ENCODE measurements at regions not wholly inside any gene's neighbourhood (a gene's known extent, or its start where the extent isn't known, plus 50 kb on each side); places are given as distances from the start of the nearest gene placed in this dataset.
"Not testable (repeated sequence)": the region's sequence is repeated elsewhere in the genome, so short reads cannot be mapped to it uniquely, and the experiment has no call there.

DNA sequence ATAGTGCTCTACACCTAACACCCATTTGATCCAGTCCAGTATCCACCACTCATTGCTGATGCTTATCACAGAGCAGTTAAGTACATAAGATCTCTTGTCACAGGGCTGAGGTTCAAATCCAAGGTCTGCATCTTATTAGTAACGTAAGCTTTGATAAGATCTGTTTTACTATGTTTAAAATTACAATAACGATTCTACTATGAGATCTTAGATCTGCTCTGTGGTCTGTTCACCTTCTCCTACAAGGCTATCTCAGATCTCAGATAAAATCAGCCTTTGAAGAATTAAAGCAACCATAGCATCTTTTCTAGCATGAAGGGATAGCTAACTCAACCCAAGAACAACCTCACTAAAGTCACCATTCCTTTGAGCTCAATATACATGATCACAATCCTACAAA lies 431.0 kb upstream of the RORB start:
- intact Hi-C loops (cut with DNase I) = no loop called here
- Histone ChIP-seq H3K27me3 (ENCODE audit: control insufficient read depth, insufficient read depth) (no peaks in the 10 kb centered on the region), H3K4me1 (ENCODE audit: control insufficient read depth, insufficient read depth, low read length) (no peaks in the 10 kb centered on the region), H3K9me3 (ENCODE audit: control insufficient read depth, low read length) (no peaks in the 10 kb centered on the region), H3K4me3 (ENCODE audit: low read length) (no peak overlapping the region), H3K27ac (ENCODE audit: low read length) (no peak overlapping the region)
- DNase-seq (no peak), ATAC-seq (no peak)
- 61% methylated on average over 2 of the region's 2 CpGs for whole genome bisulfite sequencing

DNA sequence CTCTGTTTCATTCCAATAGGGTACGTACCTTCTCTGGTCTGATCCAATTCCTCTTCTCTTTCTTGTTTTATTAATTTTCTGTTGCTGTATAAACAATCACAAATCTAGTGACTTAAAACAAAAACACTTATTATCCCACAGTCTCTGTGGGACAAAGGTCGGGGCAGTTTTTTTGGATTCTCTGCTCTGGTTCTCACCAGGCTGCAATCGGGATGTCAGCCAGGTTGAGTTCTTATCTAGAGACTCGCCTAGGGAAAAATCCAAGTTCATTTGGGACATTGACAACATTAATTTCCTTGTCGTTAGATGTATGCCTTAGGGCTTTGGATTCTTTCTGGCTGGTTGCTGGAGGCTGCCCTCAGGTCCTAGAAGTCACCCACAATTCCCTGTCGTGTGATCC lies 430.5 kb upstream of the RORB start:
- ATAC-seq = no peak
- no peaks in the 10 kb centered on the region for H3K9me3 ChIP-seq (ENCODE audit: control insufficient read depth, low read length)
- intact Hi-C loops (cut with DNase I) = no loop called here
- H3K27ac ChIP-seq (ENCODE audit: low read length) = no peak overlapping the region
- WGBS = 46% methylated on average over 6 of the region's 6 CpGs
- no peaks in the 10 kb centered on the region for H3K4me1 ChIP-seq (ENCODE audit: control insufficient read depth, insufficient read depth, low read length)
- H3K4me3 ChIP-seq (ENCODE audit: low read length) = no peak overlapping the region
- DNase-seq = no peak
- H3K27me3 ChIP-seq (ENCODE audit: control insufficient read depth, insufficient read depth) = no peaks in the 10 kb centered on the region

DNA sequence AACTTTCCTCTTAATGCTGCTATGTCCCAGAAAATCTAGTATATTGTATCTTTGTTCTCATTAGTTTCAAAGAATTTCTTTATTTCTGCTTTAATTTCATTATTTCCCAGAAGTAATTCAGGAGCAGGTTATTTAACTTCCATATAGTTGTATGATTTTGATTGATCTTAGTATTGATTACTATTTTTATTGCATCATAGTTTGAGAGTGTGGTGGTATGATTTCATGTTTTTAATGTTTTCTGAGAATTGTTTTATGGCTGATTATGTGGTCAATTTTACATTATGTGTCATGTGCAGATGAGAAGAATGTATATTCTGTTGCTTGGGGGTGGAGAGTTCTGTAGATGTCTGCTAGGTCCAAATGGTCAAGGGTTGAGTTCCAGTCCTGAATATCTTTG lies 425.6 kb upstream of the RORB start:
- Histone ChIP-seq H3K4me3 (ENCODE audit: low read length) (no peak overlapping the region), H3K9me3 (ENCODE audit: control insufficient read depth, low read length) (no peaks in the 10 kb centered on the region), H3K27ac (ENCODE audit: low read length) (no peak overlapping the region), H3K4me1 (ENCODE audit: control insufficient read depth, insufficient read depth, low read length) (no peaks in the 10 kb centered on the region), H3K27me3 (ENCODE audit: control insufficient read depth, insufficient read depth) (no peaks in the 10 kb centered on the region)
- ATAC-seq (no peak), DNase-seq (no peak)
- intact Hi-C loops (cut with DNase I) = no loop called here

DNA sequence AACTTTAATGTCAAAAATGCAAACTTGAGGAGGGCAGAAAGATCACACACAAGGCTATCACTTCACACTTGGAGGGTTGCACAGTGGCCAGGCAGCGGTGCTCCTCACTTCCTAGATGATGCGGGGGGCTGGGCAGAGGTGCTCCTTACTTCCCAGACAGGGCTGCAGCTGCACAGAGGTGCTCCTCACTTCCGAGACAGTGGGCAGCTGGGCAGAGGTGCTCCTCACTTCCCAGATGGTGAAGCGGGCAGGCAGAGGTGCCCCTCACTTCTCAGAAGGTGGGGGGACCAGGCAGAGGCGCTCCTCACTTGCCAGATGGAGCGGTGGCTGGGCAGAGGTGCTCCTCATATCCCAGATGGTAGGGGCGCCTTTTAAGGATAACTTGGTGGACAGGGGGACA lies 423.2 kb upstream of the RORB start:
- H3K27me3 ChIP-seq (ENCODE audit: control insufficient read depth, insufficient read depth) = no peaks in the 10 kb centered on the region
- intact Hi-C loops (cut with DNase I) = no loop called here
- H3K4me3 ChIP-seq (ENCODE audit: low read length) = no peak overlapping the region
- no peak overlapping the region for H3K27ac ChIP-seq (ENCODE audit: low read length)
- WGBS = 85% methylated on average over 7 of the region's 7 CpGs
- DNase-seq (no peak), ATAC-seq (no peak)
- no peaks in the 10 kb centered on the region for H3K9me3 ChIP-seq (ENCODE audit: control insufficient read depth, low read length)
- no peaks in the 10 kb centered on the region for H3K4me1 ChIP-seq (ENCODE audit: control insufficient read depth, insufficient read depth, low read length)

DNA sequence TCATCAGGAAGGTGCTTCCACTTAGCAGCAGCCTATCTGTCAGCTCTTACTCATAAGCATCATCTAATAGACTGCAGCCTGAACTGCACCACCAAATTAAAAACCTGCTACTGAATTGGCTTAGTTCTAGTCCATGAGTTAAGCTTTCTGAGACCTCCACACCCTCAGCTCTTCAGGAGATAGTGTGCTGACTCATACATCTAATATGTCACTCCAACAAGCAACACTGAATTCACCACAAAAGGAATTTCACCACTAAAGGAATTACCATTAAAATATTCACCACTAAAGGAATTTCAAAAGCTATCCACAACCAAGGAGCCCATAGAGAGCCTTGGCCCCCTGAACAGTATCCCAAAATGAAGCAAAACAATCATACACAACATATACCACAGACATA lies 418.5 kb upstream of the RORB start:
- Histone ChIP-seq H3K4me1 (ENCODE audit: control insufficient read depth, insufficient read depth, low read length) (no peaks in the 10 kb centered on the region), H3K4me3 (ENCODE audit: low read length) (no peak overlapping the region), H3K9me3 (ENCODE audit: control insufficient read depth, low read length) (no peaks in the 10 kb centered on the region), H3K27ac (ENCODE audit: low read length) (no peak overlapping the region), H3K27me3 (ENCODE audit: control insufficient read depth, insufficient read depth) (no peaks in the 10 kb centered on the region)
- DNase-seq (no peak), ATAC-seq (no peak)
- intact Hi-C loops (cut with DNase I) = no loop called here

DNA sequence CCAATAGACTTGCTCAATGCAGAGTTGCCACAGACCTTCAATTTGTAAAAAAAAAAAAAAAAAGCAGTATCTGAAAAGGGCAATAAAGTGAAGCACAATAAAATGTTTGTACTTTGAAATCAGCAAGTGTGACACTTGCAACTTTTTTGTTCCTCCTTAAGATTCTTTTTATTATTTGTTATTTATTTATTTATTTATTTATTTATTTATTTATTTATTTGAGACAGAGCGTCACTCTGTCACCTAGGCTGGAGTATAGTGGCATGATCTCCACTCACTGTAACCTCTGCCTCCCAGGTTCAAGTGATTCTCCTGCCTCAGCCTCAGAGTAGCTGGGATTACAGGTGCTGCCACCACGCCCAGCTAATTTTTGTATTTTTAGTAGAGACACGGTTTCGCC lies 416.5 kb upstream of the RORB start:
- H3K4me1 ChIP-seq (ENCODE audit: control insufficient read depth, insufficient read depth, low read length); H3K27ac ChIP-seq (ENCODE audit: low read length); ATAC-seq; H3K27me3 ChIP-seq (ENCODE audit: control insufficient read depth, insufficient read depth); intact Hi-C loops (cut with DNase I); H3K4me3 ChIP-seq (ENCODE audit: low read length); H3K9me3 ChIP-seq (ENCODE audit: control insufficient read depth, low read length); DNase-seq: not testable (repeated sequence)
- WGBS = 91% methylated on average over 4 of the region's 4 CpGs

GRCh38 chr9:74083681-74084433 lies 413.3 kb upstream of the RORB start:
- Histone ChIP-seq H3K9me3 (ENCODE audit: control insufficient read depth, low read length) (no peaks in the 10 kb centered on the region), H3K27ac (ENCODE audit: low read length) (no peak overlapping the region), H3K27me3 (ENCODE audit: control insufficient read depth, insufficient read depth) (no peaks in the 10 kb centered on the region), H3K4me1 (ENCODE audit: control insufficient read depth, insufficient read depth, low read length) (no peaks in the 10 kb centered on the region), H3K4me3 (ENCODE audit: low read length) (no peak overlapping the region)
- intact Hi-C loops (cut with DNase I) = no loop called here
- WGBS = 87% methylated on average over 2 of the region's 2 CpGs
- ATAC-seq (no peak), DNase-seq (no peak)

DNA sequence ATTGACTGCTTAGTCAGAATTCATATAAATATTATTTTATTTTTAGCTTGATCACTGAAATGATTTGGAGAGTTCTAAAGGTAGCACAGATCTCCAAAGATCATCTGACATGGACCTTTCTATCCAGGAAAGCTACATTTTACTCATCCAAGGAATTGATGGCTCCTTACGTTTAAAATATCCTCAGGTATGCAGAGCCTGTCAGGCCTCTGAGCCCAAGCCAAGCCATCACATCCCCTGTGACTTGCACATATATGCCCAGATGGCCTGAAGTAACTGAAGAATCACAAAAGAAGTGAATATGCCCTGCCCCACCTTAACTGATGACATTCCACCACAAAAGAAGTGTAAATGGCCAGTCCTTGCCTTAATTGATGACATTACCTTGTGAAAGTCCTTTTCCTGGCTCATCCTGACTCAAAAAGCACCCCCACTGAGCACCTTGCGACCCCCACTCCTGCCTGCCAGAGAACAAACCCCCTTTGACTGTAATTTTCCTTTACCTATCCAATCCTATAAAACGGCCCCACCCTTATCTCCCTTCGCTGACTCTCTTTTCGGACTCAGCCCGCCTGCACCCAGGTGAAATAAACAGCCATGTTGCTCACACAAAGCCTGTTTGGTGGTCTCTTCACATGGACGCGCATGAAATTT lies 411.6 kb upstream of the RORB start:
- H3K27me3 ChIP-seq (ENCODE audit: control insufficient read depth, insufficient read depth); ATAC-seq; H3K27ac ChIP-seq (ENCODE audit: low read length); H3K9me3 ChIP-seq (ENCODE audit: control insufficient read depth, low read length); H3K4me1 ChIP-seq (ENCODE audit: control insufficient read depth, insufficient read depth, low read length); DNase-seq; H3K4me3 ChIP-seq (ENCODE audit: low read length); intact Hi-C loops (cut with DNase I): not testable (repeated sequence)
- 87% methylated on average over 8 of the region's 8 CpGs for WGBS

- H3K9me3 ChIP-seq (ENCODE audit: control insufficient read depth, low read length); H3K4me1 ChIP-seq (ENCODE audit: control insufficient read depth, insufficient read depth, low read length); intact Hi-C loops (cut with DNase I); ATAC-seq; H3K27ac ChIP-seq (ENCODE audit: low read length); H3K27me3 ChIP-seq (ENCODE audit: control insufficient read depth, insufficient read depth); H3K4me3 ChIP-seq (ENCODE audit: low read length); DNase-seq: not testable (repeated sequence)
- WGBS = 88% methylated on average over 3 of the region's 3 CpGs
These were observed 406.2 kb upstream of the RORB start for GRCh38 chr9:74090921-74091320.

- Histone ChIP-seq H3K4me1 (ENCODE audit: control insufficient read depth, insufficient read depth, low read length) (no peaks in the 10 kb centered on the region), H3K27ac (ENCODE audit: low read length) (no peak overlapping the region), H3K4me3 (ENCODE audit: low read length) (no peak overlapping the region), H3K9me3 (ENCODE audit: control insufficient read depth, low read length) (no peaks in the 10 kb centered on the region), H3K27me3 (ENCODE audit: control insufficient read depth, insufficient read depth) (no peaks in the 10 kb centered on the region)
- intact Hi-C loops (cut with DNase I) = no loop called here
- WGBS = 65% methylated on average over 1 of the region's 1 CpG
- DNase-seq (no peak), ATAC-seq (no peak)
These were observed 404.7 kb upstream of the RORB start for GRCh38 chr9:74092491-74092834.

DNA sequence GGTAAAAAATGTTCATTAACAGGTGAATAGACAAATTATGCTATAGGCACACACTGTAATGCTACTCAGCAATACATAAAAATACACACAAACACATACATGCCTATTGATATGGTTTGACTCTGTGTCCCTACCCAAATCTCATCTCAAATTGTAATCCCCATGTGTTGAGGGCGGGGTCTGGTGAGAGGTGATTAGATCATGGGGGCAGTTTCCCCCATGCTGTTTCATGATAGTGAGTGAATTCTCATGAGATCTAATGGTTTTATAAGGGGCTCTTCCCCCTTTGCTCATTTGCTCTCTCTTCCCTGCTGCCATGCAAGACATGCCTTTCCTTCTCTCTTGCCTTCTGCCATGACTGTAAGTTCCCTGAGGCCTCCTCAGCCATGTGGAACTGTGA lies 403.1 kb upstream of the RORB start:
- H3K4me3 ChIP-seq (ENCODE audit: low read length); DNase-seq; H3K4me1 ChIP-seq (ENCODE audit: control insufficient read depth, insufficient read depth, low read length); intact Hi-C loops (cut with DNase I); H3K9me3 ChIP-seq (ENCODE audit: control insufficient read depth, low read length); H3K27ac ChIP-seq (ENCODE audit: low read length); ATAC-seq; H3K27me3 ChIP-seq (ENCODE audit: control insufficient read depth, insufficient read depth): not testable (repeated sequence)
- 80% methylated on average over 1 of the region's 1 CpG for WGBS

DNA sequence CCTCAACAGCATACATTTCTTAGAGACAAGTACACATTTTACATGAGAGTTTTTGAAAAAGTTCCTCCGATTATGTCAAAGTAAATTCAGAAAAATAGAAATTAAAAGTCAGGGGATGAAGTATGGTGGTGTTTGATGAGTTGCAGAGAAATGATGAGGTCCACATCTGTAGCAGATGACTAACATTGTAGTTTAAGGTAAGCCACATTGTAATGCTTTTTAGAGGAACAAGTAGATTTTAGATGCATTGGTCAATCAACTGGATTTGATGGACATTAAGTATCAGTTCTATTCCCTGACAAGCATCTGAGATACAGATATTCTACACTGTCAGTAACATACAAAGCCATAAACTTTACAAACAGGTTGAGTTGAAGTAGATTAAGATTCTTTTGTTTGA lies 402.4 kb upstream of the RORB start:
- Histone ChIP-seq H3K27ac (ENCODE audit: low read length) (no peak overlapping the region), H3K4me1 (ENCODE audit: control insufficient read depth, insufficient read depth, low read length) (no peaks in the 10 kb centered on the region), H3K4me3 (ENCODE audit: low read length) (no peak overlapping the region), H3K9me3 (ENCODE audit: control insufficient read depth, low read length) (no peaks in the 10 kb centered on the region), H3K27me3 (ENCODE audit: control insufficient read depth, insufficient read depth) (no peaks in the 10 kb centered on the region)
- WGBS = 90% methylated on average over 1 of the region's 1 CpG
- ATAC-seq = no peak
- intact Hi-C loops (cut with DNase I) = no loop called here
- DNase-seq = no peak

All from right cardiac atrium (tissue), 5 donors.